Thyroid gland (tissue), 4 donors: ENCODE measurements at regions not wholly inside any gene's neighbourhood (a gene's known extent, or its start where the extent isn't known, plus 50 kb on each side); places are given as distances from the start of the nearest gene placed in this dataset.

Source experiments
- CTCF ChIP-seq, 6 experiments: fragments of 200-600 bp in 3 of 6; fragments of 450-650 bp in 3 of 6; sonication (generic) in 3 of 6; IDR thresholded peaks; one replicate each; pipeline ENCODE4 v1.5.1; 2016 to 2019; ENCODE audit warnings: antibody characterized with exemption in 6 of 6, mild to moderate bottlenecking in 2 of 6, inconsistent platforms in 1 of 6, moderate library complexity in 1 of 6
- POLR2A ChIP-seq, 2 donors: fragments of 450-650 bp; IDR thresholded peaks; one replicate each; pipeline ENCODE4 v1.6.1; 2017; ENCODE audit warnings: antibody characterized with exemption in 2 of 2, mild to moderate bottlenecking in 2 of 2, moderate library complexity in 1 of 2

- TF ChIP-seq CTCF (IDR thresholded peaks at IDR 0.05) (no peak), POLR2A (IDR thresholded peaks at IDR 0.05) (no peak)
These were observed 435.6 kb upstream of the REG3G start for GRCh38 chr2:78589871-78590270.
